Anterior cingulate cortex (tissue), 58 donors: ENCODE measurements at regions not wholly inside any gene's neighbourhood (a gene's known extent, or its start where the extent isn't known, plus 50 kb on each side); places are given as distances from the start of the nearest gene placed in this dataset.
"Not testable (repeated sequence)": the region's sequence is repeated elsewhere in the genome, so short reads cannot be mapped to it uniquely, and the experiment has no call there.

ENCODE experiments used
- DNase-seq, 58 donors: peaks; one replicate each; lab custom pipeline; 2025; lab: John Stamatoyannopoulos, UW

GRCh38 chr1:5739561-5740078 is 252.6 kb downstream of the NPHP4 start:
- no peak for DNase-seq

- DNase-seq, result no peak
These were observed 253.2 kb downstream of the NPHP4 start for GRCh38 chr1:5738911-5739462.

- no peak for DNase-seq
These were observed 255.1 kb downstream of the NPHP4 start for GRCh38 chr1:5737081-5737480.

GRCh38 chr1:5734996-5735395 is 257.2 kb downstream of the NPHP4 start:
- no peak for DNase-seq

- DNase-seq, result no peak
These were observed 257.8 kb downstream of the NPHP4 start for GRCh38 chr1:5734414-5734813.

- DNase-seq, result no peak
These were observed 258.6 kb downstream of the NPHP4 start for GRCh38 chr1:5733596-5733995.

GRCh38 chr1:5731110-5731423 is 261.2 kb downstream of the NPHP4 start:
- no peak for DNase-seq

- no peak for DNase-seq
These were observed 261.7 kb downstream of the NPHP4 start for GRCh38 chr1:5730272-5731109.

- no peak for DNase-seq
These were observed 262.5 kb downstream of the NPHP4 start for GRCh38 chr1:5729636-5730145.

- DNase-seq, result no peak
These were observed 263.4 kb downstream of the NPHP4 start for GRCh38 chr1:5728663-5729355.

GRCh38 chr1:5727871-5728643 is 264.2 kb downstream of the NPHP4 start:
- no peak for DNase-seq

- DNase-seq, result no peak
These were observed 265.0 kb downstream of the NPHP4 start for GRCh38 chr1:5727191-5727590.

GRCh38 chr1:5726586-5727184 is 265.5 kb downstream of the NPHP4 start:
- DNase-seq, result not testable (repeated sequence)

GRCh38 chr1:5725855-5726585 is 266.2 kb downstream of the NPHP4 start:
- no peak for DNase-seq

- no peak for DNase-seq
These were observed 266.8 kb downstream of the NPHP4 start for GRCh38 chr1:5725406-5725805.

- no peak for DNase-seq
These were observed 267.4 kb downstream of the NPHP4 start for GRCh38 chr1:5724847-5725246.

GRCh38 chr1:5722635-5723164 is 269.5 kb downstream of the NPHP4 start:
- DNase-seq, result peak in 1 of 58 donors; percentile 14

- no peak for DNase-seq
These were observed 270.5 kb downstream of the NPHP4 start for GRCh38 chr1:5721634-5722215.

- no peak for DNase-seq
These were observed 271.3 kb downstream of the NPHP4 start for GRCh38 chr1:5720936-5721335.
